PC-3 (cell line): ENCODE measurements at regions not wholly inside any gene's neighbourhood (a gene's known extent, or its start where the extent isn't known, plus 50 kb on each side); places are given as distances from the start of the nearest gene placed in this dataset.
"Not testable (repeated sequence)": the region's sequence is repeated elsewhere in the genome, so short reads cannot be mapped to it uniquely, and the experiment has no call there.

ENCODE experiments used
- ATAC-seq: fragments of 200-7000 bp; cut with Tn5 transposase; 2 replicates; pipeline ENCODE4 v1.9.1; 2020; ENCODE audit warnings: mild to moderate bottlenecking, moderate library complexity
- BruUV-seq: library from RNA; stranded (reverse); fragments of 400-500 nt; replicated peaks from 2 replicates; lab custom pipeline; 2021; lab: Mats Ljungman, UMichigan
- CTCF ChIA-PET: fragments of 300-600 bp; sonication (Branson Sonifier 250); formaldehyde crosslinking; loops from one replicate; lab custom pipeline; 2022; ENCODE audit warnings: antibody characterized with exemption; lab: Charles Lee
- POLR2A ChIA-PET: fragments of 300-600 bp; sonication (Branson Sonifier 250); formaldehyde crosslinking; loops from one replicate; lab custom pipeline; 2022; ENCODE audit warnings: antibody characterized with exemption; ENCODE audit not compliant: unreplicated experiment; lab: Charles Lee
- DNase-seq: peaks from one replicate; pipeline ENCODE4 v3.0.0-alpha.2; 2015
- H2AFZ ChIP-seq: fragments of 300-600 bp; sonication (generic); 2 replicates; pipeline ENCODE4 v1.6.0; 2016; ENCODE audit warnings: antibody characterized with exemption, low read length
- H3F3A ChIP-seq: fragments of 300-600 bp; sonication (generic); one replicate; pipeline ENCODE4 v1.6.0; 2017; ENCODE audit warnings: antibody characterized with exemption, low read length, control low read depth, mild to moderate bottlenecking; ENCODE audit not compliant: unreplicated experiment
- H3K27ac ChIP-seq: fragments of 300-600 bp; sonication (generic); 2 replicates; pipeline ENCODE4 v1.5.1; 2016; ENCODE audit warnings: mild to moderate bottlenecking, low read length
- H3K27me3 ChIP-seq: fragments of 300-600 bp; sonication (generic); 2 replicates; pipeline ENCODE4 v1.6.1; 2016; ENCODE audit warnings: low read length, mixed read lengths
- H3K36me3 ChIP-seq: fragments of 300-600 bp; sonication (generic); 2 replicates; pipeline ENCODE4 v1.6.1; 2016; ENCODE audit warnings: low read depth, mixed run types, low read length, mixed read lengths
- H3K4me1 ChIP-seq: fragments of 300-600 bp; sonication (generic); 2 replicates; pipeline ENCODE4 v1.5.1; 2016; ENCODE audit warnings: low read length; ENCODE audit not compliant: insufficient read depth
- H3K4me2 ChIP-seq: fragments of 300-600 bp; sonication (generic); 2 replicates; pipeline ENCODE4 v1.6.0; 2016; ENCODE audit warnings: low read length
- H3K4me3 ChIP-seq: fragments of 300-600 bp; sonication (generic); 2 replicates; pipeline ENCODE4 v1.5.1; 2016; ENCODE audit warnings: mild to moderate bottlenecking, low read length, mixed read lengths
- H3K79me2 ChIP-seq: fragments of 300-600 bp; sonication (generic); 2 replicates; pipeline ENCODE4 v1.6.1; 2017; ENCODE audit warnings: low read length, mixed read lengths
- H3K9ac ChIP-seq: fragments of 300-600 bp; sonication (generic); 2 replicates; pipeline ENCODE4 v1.6.0; 2016; ENCODE audit warnings: mild to moderate bottlenecking, low read length
- H3K9me2 ChIP-seq: fragments of 300-600 bp; sonication (generic); replicated peaks from 2 replicates; pipeline ENCODE4 v1.6.1; 2016; ENCODE audit warnings: mixed run types, low read length, mixed read lengths
- H3K9me3 ChIP-seq: fragments of 300-600 bp; sonication (generic); 2 replicates; pipeline ENCODE4 v1.6.1; 2016; ENCODE audit warnings: low read length, mixed read lengths
- H4K20me1 ChIP-seq: fragments of 300-600 bp; sonication (generic); 2 replicates; pipeline ENCODE4 v1.6.1; 2016; ENCODE audit warnings: low read length, mixed read lengths
- CTCF ChIP-seq: fragments of 300-600 bp; sonication (generic); conservative IDR thresholded peaks from 2 replicates; pipeline ENCODE4 v1.5.1; 2017; ENCODE audit warnings: antibody characterized with exemption, low read depth, mild to moderate bottlenecking, low read length
- EZH2 ChIP-seq: fragments of 300-600 bp; sonication (generic); IDR thresholded peaks from one replicate; pipeline ENCODE4 v1.6.1; 2017; ENCODE audit warnings: antibody characterized with exemption, mild to moderate bottlenecking, low read length; ENCODE audit not compliant: unreplicated experiment
- EZH2phosphoT487 ChIP-seq: fragments of 300-600 bp; sonication (generic); IDR thresholded peaks from 2 replicates; pipeline ENCODE4 v1.6.1; 2018; ENCODE audit warnings: mild to moderate bottlenecking, antibody characterized with exemption, low read length, borderline replicate concordance
- intact Hi-C: fragments of 100-400 bp; cut with micrococcal nuclease; formaldehyde crosslinking; loops from 2 replicates; pipeline ENCODE4 v1.9.0; 2023

DNA sequence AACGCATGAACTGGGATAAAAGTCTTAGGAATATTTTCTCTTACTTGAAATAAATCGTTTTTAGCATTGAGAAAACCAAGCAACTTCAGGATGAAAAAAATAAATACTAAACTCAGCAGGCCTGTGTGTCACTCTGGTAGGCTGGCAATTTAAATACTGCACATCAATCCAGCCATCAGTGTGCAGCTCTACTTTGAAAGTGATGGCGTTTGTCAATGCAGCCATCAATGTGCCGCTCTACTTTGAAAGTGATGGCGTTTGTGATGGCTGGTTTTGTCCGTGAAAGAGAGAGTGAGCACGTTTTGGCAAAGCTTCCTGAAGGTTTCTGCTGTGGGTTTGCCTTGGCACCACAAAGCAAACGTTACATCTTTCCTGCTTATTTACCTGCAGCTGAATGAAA, 543.5 kb upstream of the SALL3 start:
- Histone ChIP-seq H3K27ac (no peak overlapping the region), H3K4me2 (no peak overlapping the region), H3K9me2 (no peaks in the 10 kb centered on the region), H3K36me3 (no peaks in the 10 kb centered on the region), H3K79me2 (no peaks in the 10 kb centered on the region), H4K20me1 (no peaks in the 10 kb centered on the region), H3K4me3 (no peak overlapping the region), H3K27me3 (peaks cover 15% of the 10 kb centered on the region), H3F3A (no peaks in the 10 kb centered on the region), H3K9ac (no peak overlapping the region), H3K4me1 (no peaks in the 10 kb centered on the region), H3K9me3 (0 out of 2 replicates have a peak, but pooled peaks cover 3% of the 10 kb centered on the region), H2AFZ (no peak overlapping the region)
- DNase-seq (no peak), ATAC-seq (no peak)
- ChIA-PET CTCF (no interaction called here), POLR2A (no interaction called here)
- no peak for TF ChIP-seq EZH2
- no peak for TF ChIP-seq CTCF
- no peak for TF ChIP-seq EZH2phosphoT487
- no TSS peak for BruUV-seq
- intact Hi-C loops, result no loop called here

GRCh38 chr18:78438235-78438634, 541.4 kb upstream of the SALL3 start:
- H3K4me3 ChIP-seq, H4K20me1 ChIP-seq, intact Hi-C loops, H3K36me3 ChIP-seq, H3F3A ChIP-seq, H3K27me3 ChIP-seq, H3K9me3 ChIP-seq, H3K79me2 ChIP-seq, POLR2A ChIA-PET, H2AFZ ChIP-seq, H3K9me2 ChIP-seq, DNase-seq, ATAC-seq, H3K4me2 ChIP-seq, H3K27ac ChIP-seq, BruUV-seq, CTCF ChIA-PET, H3K9ac ChIP-seq, H3K4me1 ChIP-seq: not testable (repeated sequence)

DNA sequence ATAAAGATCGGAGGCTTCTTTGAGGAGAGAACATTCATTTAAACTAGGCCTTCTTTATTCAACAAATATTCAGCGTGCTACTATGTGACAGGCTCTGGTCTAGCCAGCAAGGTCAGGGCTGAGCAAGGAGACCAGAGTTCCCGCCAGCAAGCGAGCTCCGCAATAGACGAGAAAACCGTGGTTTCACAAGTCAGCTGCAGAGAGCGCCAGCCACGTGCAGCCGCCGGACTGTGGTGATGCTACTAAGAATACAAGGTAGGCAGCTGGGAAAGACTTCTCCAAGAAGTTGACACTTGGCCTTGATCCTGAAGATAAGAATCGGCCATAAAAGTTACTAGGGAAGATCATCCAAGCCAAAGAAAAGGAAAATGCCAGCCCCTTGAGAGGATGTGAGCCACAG, 533.7 kb upstream of the SALL3 start:
- ChIA-PET POLR2A (no interaction called here), CTCF (no interaction called here)
- no peaks in the 10 kb centered on the region for H4K20me1 ChIP-seq
- TF ChIP-seq CTCF (no peak), EZH2 (no peak), EZH2phosphoT487 (no peak)
- H2AFZ ChIP-seq, result no peak overlapping the region
- no peaks in the 10 kb centered on the region for H3K79me2 ChIP-seq
- no peak overlapping the region for H3K9ac ChIP-seq
- H3K4me3 ChIP-seq, result no peak overlapping the region
- H3K4me1 ChIP-seq, result no peaks in the 10 kb centered on the region
- no peaks in the 10 kb centered on the region for H3K9me2 ChIP-seq
- no peaks in the 10 kb centered on the region for H3F3A ChIP-seq
- H3K9me3 ChIP-seq, result no peaks in the 10 kb centered on the region
- no peak for DNase-seq
- no peaks in the 10 kb centered on the region for H3K27me3 ChIP-seq
- intact Hi-C loops, result no loop called here
- no peak for ATAC-seq
- H3K27ac ChIP-seq, result no peak overlapping the region
- no peak overlapping the region for H3K4me2 ChIP-seq
- no TSS peak for BruUV-seq
- H3K36me3 ChIP-seq, result no peaks in the 10 kb centered on the region
